ENCODE measurements at regions not wholly inside any gene's neighbourhood (a gene's known extent, or its start where the extent isn't known, plus 50 kb on each side); places are given as distances from the start of the nearest gene placed in this dataset.
"Not testable (repeated sequence)": the region's sequence is repeated elsewhere in the genome, so short reads cannot be mapped to it uniquely, and the experiment has no call there.

DNA sequence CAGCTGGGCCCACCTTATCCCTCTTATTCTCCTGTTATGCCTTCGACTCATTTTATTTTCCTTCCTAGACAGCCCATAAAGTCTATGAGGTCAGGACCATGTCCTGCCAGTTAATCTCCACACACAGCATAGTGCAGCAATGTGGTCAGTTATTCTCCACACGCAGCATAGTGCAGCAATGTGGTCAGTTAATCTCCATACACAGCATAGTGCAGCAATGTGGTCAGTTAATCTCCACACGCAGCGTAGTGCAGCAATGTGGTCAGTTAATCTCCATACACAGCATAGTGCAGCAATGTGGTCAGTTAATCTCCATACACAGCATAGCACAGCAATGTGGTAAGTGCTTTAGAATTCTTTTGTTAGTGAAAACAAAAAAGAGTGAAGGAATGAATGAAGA lies 77.8 kb downstream of the TEX36 start:
- DNase-seq = no peak

- DNase-seq = no peak
Measured at GRCh38 chr10:125602825-125603224, 80.1 kb downstream of the TEX36 start.

- no peak for DNase-seq
Measured at GRCh38 chr10:125599194-125599593, 83.8 kb downstream of the TEX36 start.

DNA sequence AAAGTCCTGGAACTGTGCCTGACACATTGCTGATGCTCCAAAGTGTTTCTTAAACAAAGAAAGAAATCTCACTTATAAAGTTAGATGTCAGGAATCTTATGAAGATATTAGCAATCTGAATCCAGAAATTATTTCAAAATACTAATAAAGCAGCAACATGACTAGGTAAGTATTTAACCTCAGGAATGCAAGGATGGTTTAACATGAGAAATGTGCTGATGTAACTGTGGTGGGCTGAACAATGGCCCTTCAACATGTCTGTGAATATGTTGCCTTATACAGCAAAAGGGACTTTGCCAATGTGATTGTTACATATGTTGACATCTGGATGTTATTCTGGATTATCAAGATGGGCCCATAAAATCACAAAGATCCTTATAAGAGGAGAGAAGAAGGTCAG lies 87.1 kb downstream of the TEX36 start:
- DNase-seq = no peak

DNA sequence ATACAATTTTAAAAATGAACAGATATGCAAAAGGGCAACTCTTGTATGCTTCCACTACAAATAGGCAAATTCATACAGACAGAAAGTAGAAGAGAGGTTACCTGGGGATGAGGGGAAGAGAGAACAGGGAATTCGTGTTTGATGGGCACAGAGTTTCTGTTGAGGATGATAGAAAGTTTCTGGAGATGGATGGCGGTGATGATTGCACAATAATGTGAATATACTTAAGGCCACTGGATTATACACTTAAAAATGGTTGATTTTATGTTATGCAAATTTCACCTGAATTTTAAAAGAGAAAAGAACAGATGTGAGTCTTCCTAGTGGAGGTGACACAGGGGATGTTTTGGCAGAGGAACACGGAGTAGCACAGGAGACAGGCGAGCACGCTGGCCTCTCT lies 89.3 kb downstream of the TEX36 start:
- no peak for DNase-seq

- DNase-seq = no peak
Measured at GRCh38 chr10:125592897-125593296, 90.1 kb downstream of the TEX36 start.

- no peak for DNase-seq
Measured at GRCh38 chr10:125591886-125592285, 91.1 kb downstream of the TEX36 start.

DNA sequence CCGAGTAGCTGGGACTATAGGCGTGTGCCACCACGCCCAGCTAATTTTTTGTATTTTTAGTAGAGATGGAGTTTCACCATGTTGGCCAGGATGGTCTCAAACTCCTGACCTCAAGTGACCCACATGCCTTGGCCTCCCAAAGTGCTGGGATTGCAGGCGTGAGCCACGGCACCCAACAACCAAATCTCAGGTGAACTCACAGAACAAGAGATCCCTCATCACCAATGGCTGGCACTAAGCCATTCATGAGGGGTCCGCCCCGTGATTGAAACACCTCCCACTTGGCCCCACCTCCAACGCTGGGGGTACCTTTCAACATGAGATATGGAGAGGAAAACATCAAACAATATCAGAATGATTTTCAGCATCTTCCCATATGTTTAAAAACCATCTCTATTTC lies 94.2 kb downstream of the TEX36 start:
- DNase-seq = not testable (repeated sequence)

GRCh38 chr10:125584954-125585353 lies 98.0 kb downstream of the TEX36 start:
- DNase-seq = no peak

GRCh38 chr10:125578658-125579315 lies 104.2 kb downstream of the TEX36 start:
- DNase-seq = no peak

DNA sequence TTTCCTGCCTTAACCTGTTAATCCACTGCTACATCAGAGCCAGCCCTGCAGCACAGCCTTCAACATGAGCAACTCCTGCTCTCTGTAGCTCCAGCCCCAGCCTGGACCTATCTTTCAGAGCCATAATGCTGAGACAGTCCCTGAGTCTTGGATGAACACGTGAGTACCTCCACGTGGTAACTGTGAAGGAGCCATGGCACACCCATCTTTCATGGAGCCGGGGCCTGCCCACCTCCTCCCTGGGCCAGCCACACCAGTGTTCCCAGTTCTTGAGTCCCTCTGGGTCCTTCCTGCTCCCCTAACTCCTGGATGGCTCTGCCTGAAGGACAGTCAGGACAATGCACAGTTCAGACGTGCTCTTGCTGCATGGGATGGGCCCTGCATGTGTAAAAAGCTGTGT lies 107.1 kb downstream of the TEX36 start:
- DNase-seq = no peak

DNA sequence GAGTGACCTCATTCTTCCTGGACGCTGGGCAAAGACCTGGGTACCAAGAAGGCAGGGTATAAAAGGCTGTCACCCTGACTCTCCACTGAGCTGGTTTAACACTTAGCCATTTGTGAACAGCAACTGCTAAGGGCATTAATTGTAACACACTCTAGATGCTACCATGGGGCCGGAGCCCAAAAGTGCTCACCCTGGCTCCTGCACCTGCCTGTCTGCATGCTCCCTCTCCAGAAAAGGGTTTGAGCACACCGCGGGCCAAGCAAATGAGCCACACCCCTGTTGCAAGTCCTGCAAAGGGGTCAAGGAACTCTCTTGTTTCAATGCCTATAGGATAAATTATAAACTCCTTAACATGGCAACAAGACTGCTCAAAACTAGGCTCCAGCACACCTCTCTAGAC lies 114.8 kb downstream of the TEX36 start:
- no peak for DNase-seq

DNA sequence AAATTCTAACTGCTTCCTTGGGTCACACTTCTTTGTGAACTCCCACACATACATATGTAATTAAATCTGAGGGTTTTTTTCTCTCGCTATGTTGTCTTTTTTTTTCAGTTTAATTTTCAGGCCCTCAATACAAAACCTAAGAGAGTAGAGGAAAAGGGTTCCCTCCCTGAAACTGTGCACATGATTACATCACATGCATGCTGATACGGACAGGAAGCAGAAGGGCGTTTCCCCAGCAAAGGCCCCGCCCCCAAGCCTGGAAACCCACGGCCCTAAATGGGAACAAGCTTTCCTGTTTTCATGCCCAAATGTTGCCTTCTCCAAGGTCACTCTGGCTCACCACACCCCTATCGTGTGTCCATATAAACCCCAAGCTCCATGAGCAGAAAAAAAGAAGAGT lies 115.4 kb downstream of the TEX36 start:
- DNase-seq = no peak

- DNase-seq = no peak
Measured at GRCh38 chr10:125565046-125565445, 117.9 kb downstream of the TEX36 start.

- DNase-seq = no peak
Measured at GRCh38 chr10:125564570-125564969, 118.4 kb downstream of the TEX36 start.

DNA sequence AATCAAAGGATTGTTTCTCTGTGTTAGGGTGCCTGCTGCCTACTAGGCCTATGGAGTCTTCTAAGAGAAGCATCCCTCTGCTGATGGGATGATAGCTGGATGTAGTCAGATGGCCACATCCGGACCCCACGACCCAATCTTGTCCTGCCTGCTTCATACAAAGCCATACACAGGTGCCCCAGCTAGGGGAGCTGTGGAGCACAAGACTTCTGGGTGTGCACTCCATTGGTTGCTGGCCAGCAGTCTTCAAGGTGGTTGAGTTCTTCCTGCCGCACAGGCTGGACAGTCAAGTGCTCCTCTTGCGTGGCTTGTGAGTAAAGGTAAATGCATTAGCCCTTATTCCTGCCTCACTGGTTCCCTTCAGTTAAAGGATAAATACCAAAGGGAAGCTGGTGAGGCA lies 120.2 kb downstream of the TEX36 start:
- DNase-seq = no peak

DNA sequence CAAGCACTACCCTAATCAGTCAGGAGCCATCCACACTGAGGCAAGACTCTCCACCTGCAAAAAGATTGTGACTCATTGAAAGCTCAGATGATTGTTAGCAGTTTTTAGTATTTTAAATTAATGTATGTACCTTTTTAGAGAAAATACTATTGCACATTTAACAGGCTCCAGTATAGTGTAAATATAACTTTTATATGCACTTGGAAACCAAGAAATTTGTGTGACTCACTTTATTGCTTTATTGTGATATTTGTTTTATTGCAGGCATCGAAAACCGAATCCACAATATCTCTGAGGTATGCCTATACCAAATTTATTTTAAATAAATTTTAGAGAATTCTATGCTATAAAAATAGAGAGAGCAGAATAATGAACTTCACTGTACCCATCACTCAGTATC lies 122.0 kb downstream of the TEX36 start:
- DNase-seq = no peak

DNA sequence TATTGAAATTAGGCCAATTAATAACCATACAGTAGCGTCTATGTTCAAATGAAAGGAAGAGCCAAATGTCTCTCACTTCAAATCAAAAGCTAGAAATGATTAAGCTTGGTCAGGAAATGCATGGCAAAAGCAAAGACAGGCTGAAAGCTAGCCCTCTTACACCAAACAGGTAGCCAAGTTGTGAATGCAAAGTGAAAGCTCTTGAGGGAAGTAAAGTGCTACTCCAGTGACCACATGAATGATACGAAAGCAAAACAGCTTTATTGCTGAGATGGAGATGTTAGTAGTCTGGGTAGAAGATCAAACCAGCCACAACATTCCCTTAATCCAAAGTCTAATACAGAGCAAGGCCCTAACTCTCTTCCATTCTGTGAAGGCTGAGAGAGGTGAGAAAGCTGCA lies 123.8 kb downstream of the TEX36 start:
- no peak for DNase-seq

- DNase-seq = no peak
Measured at GRCh38 chr10:125557801-125558505, 125.0 kb downstream of the TEX36 start.

- no peak for DNase-seq
Measured at GRCh38 chr10:125557311-125557710, 125.7 kb downstream of the TEX36 start.

GRCh38 chr10:125556882-125557281 lies 126.1 kb downstream of the TEX36 start:
- no peak for DNase-seq

- DNase-seq = no peak
Measured at GRCh38 chr10:125555743-125556142, 127.2 kb downstream of the TEX36 start.

DNA sequence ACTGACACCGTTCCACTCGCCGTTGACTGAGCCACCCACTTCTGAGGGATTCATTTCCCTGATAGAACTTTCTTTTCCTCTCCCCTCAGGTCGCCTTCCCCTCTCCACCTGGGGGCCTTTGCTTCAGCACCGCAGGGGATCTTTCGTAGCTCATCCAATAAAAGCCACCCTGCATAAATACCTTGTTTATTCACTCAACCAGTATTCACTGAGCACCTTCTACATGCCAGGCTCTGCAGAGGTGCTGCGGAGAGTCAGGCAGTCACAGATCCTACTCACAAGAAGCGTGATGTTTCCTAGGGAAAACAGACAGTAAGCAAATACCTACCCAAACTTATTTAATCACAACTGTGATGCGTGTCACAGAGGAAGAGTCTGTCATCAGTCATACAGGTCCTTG lies 127.7 kb downstream of the TEX36 start:
- DNase-seq = no peak

- DNase-seq = no peak
Measured at GRCh38 chr10:125554753-125555152, 128.2 kb downstream of the TEX36 start.

Data from CD4-positive, alpha-beta T cell treated with Interferon alpha-2 for 1 hour (primary cell).